WTC11 (cell line): ENCODE measurements at regions not wholly inside any gene's neighbourhood (a gene's known extent, or its start where the extent isn't known, plus 50 kb on each side); places are given as distances from the start of the nearest gene placed in this dataset.

Experiments used
- ATAC-seq: fragments of 200-7000 bp; cut with Tn5 transposase; 2 replicates; pipeline ENCODE4 v1.10.0; 2021; ENCODE audit warnings: mild to moderate bottlenecking, moderate library complexity
- CTCF ChIA-PET: fragments of 300-600 bp; sonication (Branson Sonifier 250); formaldehyde crosslinking; loops from one replicate; lab custom pipeline; 2021; ENCODE audit warnings: antibody characterized with exemption; lab: Charles Lee
- POLR2A ChIA-PET: fragments of 350-600 bp; sonication (Branson Sonifier 250); formaldehyde crosslinking; loops from one replicate; lab custom pipeline; 2021; ENCODE audit warnings: antibody characterized with exemption; lab: Charles Lee
- DNase-seq: peaks from one replicate; pipeline ENCODE4 v3.0.0; 2021; ENCODE audit warnings: low spot score
- H3K27ac Mint-ChIP-seq: 2 replicates; pipeline ENCODE4 v1.8.0; 2021; ENCODE audit warnings: mixed read lengths
- H3K27me3 Mint-ChIP-seq: 2 replicates; pipeline ENCODE4 v1.8.0; 2021; ENCODE audit warnings: low read depth, mild to moderate bottlenecking, moderate library complexity, mixed read lengths
- H3K36me3 Mint-ChIP-seq: 2 replicates; pipeline ENCODE4 v1.8.0; 2021; ENCODE audit warnings: mixed read lengths
- H3K4me1 Mint-ChIP-seq: 2 replicates; pipeline ENCODE4 v1.8.0; 2022; ENCODE audit warnings: mixed read lengths
- H3K4me3 Mint-ChIP-seq: 2 replicates; pipeline ENCODE4 v1.8.0; 2021; ENCODE audit warnings: mild to moderate bottlenecking, moderate library complexity, mixed read lengths
- H3K9me3 Mint-ChIP-seq: 2 replicates; pipeline ENCODE4 v1.8.0; 2021; ENCODE audit warnings: mixed read lengths
- ETV6 ChIP-seq: sonication (generic); formaldehyde crosslinking; IDR thresholded peaks from 2 replicates; pipeline ENCODE4 v1.8.1; 2022; ENCODE audit warnings: mild to moderate bottlenecking, missing genetic modification reagents
- GRHL2 ChIP-seq: fragments of 250-450 bp; sonication (Bioruptor Pico); IDR thresholded peaks from 2 replicates; pipeline ENCODE4 v1.8.0; 2022; ENCODE audit warnings: mild to moderate bottlenecking, moderate library complexity; ENCODE audit not compliant: insufficient replicate concordance, severe bottlenecking
- GTF2I ChIP-seq: fragments of 250-450 bp; sonication (Bioruptor Pico); conservative IDR thresholded peaks from 2 replicates; pipeline ENCODE4 v1.4.0; 2021; ENCODE audit warnings: mild to moderate bottlenecking
- JAZF1 ChIP-seq: fragments of 250-450 bp; sonication (Bioruptor Pico); IDR thresholded peaks from 2 replicates; pipeline ENCODE4 v1.9.0; 2021; ENCODE audit warnings: moderate library complexity, mild to moderate bottlenecking, inconsistent platforms
- NR1H2 ChIP-seq: sonication (generic); formaldehyde crosslinking; IDR thresholded peaks from 2 replicates; pipeline ENCODE4 v1.9.0; 2021; ENCODE audit warnings: mild to moderate bottlenecking, moderate library complexity, missing genetic modification reagents
- NR2C2 ChIP-seq: sonication (generic); formaldehyde crosslinking; IDR thresholded peaks from 2 replicates; pipeline ENCODE4 v1.8.0; 2022; ENCODE audit warnings: mild to moderate bottlenecking, missing genetic modification reagents
- SOX15 ChIP-seq: fragments of 250-450 bp; sonication (Bioruptor Pico); IDR thresholded peaks from 2 replicates; pipeline ENCODE4 v1.9.0; 2021; ENCODE audit warnings: mild to moderate bottlenecking
- SP1 ChIP-seq: sonication (generic); formaldehyde crosslinking; conservative IDR thresholded peaks from 2 replicates; pipeline ENCODE4 v1.8.1; 2022; ENCODE audit warnings: missing genetic modification reagents
- TP53 ChIP-seq: sonication (generic); formaldehyde crosslinking; IDR thresholded peaks from 2 replicates; pipeline ENCODE4 v1.8.1; 2023; ENCODE audit warnings: mild to moderate bottlenecking, missing genetic modification reagents
- ZNF671 ChIP-seq: fragments of 250-450 bp; sonication (Bioruptor Pico); IDR thresholded peaks from 2 replicates; pipeline ENCODE4 v1.8.0; 2021; ENCODE audit warnings: mild to moderate bottlenecking
- TF ChIP-seq, protein P1 (sequence below): fragments of 200-600 bp; IDR thresholded peaks from 2 replicates; pipeline ENCODE4 v1.8.0; 2022; ENCODE audit warnings: antibody characterized with exemption
- TF ChIP-seq, protein P2 (sequence below): sonication (generic); formaldehyde crosslinking; IDR thresholded peaks from 2 replicates; pipeline ENCODE4 v1.8.0; 2023; ENCODE audit warnings: missing genetic modification reagents
- TF ChIP-seq, protein P3 (sequence below): sonication (generic); formaldehyde crosslinking; IDR thresholded peaks from 2 replicates; pipeline ENCODE4 v1.8.1; 2022; ENCODE audit warnings: mild to moderate bottlenecking, missing genetic modification reagents, moderate library complexity, borderline replicate concordance
- TF ChIP-seq, protein P4 (sequence below): sonication (generic); formaldehyde crosslinking; IDR thresholded peaks from 2 replicates; pipeline ENCODE4 v1.8.1; 2022; ENCODE audit warnings: mild to moderate bottlenecking, moderate library complexity, missing genetic modification reagents
- TF ChIP-seq, protein P5 (sequence below): sonication (generic); formaldehyde crosslinking; IDR thresholded peaks from 2 replicates; pipeline ENCODE4 v1.8.0; 2023; ENCODE audit warnings: missing genetic modification reagents, mild to moderate bottlenecking, borderline replicate concordance
- TF ChIP-seq, protein P6 (sequence below): sonication (generic); formaldehyde crosslinking; IDR thresholded peaks from 2 replicates; pipeline ENCODE4 v1.8.1; 2022; ENCODE audit warnings: low read depth, mild to moderate bottlenecking, moderate library complexity, missing genetic modification reagents, borderline replicate concordance
- TF ChIP-seq, protein P7 (sequence below): sonication (generic); formaldehyde crosslinking; IDR thresholded peaks from 2 replicates; pipeline ENCODE4 v1.8.1; 2023; ENCODE audit warnings: mild to moderate bottlenecking, missing genetic modification reagents
- TF ChIP-seq, protein P8 (sequence below): fragments of 250-450 bp; sonication (Bioruptor Pico); IDR thresholded peaks from 2 replicates; pipeline ENCODE4 v1.9.0; 2021; ENCODE audit warnings: mild to moderate bottlenecking

DNA sequence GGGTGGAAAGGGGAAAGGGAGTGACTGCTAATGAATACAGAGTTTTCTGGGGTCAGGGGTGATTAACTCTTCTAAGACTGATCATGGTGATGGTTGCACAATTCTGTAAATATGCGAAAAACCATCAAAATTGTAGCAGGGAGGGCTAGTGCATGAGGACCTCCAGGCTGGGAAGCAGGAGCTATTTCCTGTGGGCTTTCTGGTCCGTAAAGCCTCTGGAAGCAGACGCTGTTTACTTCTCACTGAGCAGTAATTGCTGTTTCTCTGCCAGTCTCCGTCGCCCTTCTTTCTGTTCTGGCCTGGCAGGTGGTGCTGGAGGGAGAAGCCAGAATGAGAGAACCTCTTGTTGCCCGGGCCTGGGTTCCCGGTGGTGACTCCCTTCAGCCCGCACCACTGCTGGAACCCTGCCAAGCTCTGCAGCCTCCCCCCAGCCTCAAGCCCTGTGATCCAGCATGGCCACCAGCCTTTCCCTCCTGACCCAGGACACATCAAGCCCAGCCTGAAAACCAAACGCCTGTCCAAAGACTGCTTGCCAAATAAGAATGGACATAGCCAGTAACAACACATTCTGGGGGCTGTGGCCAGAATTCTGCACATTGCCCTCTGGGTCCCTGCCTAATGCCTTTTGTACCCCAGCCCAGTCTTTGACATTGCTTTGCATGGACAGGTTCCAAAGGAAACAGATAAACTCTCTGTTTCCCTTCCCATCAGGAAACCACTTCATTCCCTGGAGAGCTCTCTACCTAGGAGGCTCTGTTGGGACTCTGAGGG, 201.0 kb upstream of the NAV2 start:
- POLR2A ChIA-PET = no interaction called here
- no peaks in the 10 kb centered on the region for H3K9me3 Mint-ChIP-seq
- CTCF ChIA-PET = no interaction called here
- H3K36me3 Mint-ChIP-seq = no peaks in the 10 kb centered on the region
- ATAC-seq = no peak
- H3K27me3 Mint-ChIP-seq = no peaks in the 10 kb centered on the region; the same call in 1 of the 2 replicates
- no peak overlapping the region for H3K4me3 Mint-ChIP-seq
- TF ChIP-seq, protein P1, sequence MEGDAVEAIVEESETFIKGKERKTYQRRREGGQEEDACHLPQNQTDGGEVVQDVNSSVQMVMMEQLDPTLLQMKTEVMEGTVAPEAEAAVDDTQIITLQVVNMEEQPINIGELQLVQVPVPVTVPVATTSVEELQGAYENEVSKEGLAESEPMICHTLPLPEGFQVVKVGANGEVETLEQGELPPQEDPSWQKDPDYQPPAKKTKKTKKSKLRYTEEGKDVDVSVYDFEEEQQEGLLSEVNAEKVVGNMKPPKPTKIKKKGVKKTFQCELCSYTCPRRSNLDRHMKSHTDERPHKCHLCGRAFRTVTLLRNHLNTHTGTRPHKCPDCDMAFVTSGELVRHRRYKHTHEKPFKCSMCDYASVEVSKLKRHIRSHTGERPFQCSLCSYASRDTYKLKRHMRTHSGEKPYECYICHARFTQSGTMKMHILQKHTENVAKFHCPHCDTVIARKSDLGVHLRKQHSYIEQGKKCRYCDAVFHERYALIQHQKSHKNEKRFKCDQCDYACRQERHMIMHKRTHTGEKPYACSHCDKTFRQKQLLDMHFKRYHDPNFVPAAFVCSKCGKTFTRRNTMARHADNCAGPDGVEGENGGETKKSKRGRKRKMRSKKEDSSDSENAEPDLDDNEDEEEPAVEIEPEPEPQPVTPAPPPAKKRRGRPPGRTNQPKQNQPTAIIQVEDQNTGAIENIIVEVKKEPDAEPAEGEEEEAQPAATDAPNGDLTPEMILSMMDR = no peak
- TF ChIP-seq, protein P2, sequence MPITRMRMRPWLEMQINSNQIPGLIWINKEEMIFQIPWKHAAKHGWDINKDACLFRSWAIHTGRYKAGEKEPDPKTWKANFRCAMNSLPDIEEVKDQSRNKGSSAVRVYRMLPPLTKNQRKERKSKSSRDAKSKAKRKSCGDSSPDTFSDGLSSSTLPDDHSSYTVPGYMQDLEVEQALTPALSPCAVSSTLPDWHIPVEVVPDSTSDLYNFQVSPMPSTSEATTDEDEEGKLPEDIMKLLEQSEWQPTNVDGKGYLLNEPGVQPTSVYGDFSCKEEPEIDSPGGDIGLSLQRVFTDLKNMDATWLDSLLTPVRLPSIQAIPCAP (CRISPR knock-in tag) = no peak
- no peak for TF ChIP-seq GRHL2
- no peak for TF ChIP-seq NR1H2
- TF ChIP-seq ZNF671 (CRISPR knock-in tag) = no peak
- TF ChIP-seq, protein P3, sequence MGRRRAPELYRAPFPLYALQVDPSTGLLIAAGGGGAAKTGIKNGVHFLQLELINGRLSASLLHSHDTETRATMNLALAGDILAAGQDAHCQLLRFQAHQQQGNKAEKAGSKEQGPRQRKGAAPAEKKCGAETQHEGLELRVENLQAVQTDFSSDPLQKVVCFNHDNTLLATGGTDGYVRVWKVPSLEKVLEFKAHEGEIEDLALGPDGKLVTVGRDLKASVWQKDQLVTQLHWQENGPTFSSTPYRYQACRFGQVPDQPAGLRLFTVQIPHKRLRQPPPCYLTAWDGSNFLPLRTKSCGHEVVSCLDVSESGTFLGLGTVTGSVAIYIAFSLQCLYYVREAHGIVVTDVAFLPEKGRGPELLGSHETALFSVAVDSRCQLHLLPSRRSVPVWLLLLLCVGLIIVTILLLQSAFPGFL (CRISPR knock-in tag) = no peak
- no peak for TF ChIP-seq SOX15 (CRISPR knock-in tag)
- TF ChIP-seq, protein P4, sequence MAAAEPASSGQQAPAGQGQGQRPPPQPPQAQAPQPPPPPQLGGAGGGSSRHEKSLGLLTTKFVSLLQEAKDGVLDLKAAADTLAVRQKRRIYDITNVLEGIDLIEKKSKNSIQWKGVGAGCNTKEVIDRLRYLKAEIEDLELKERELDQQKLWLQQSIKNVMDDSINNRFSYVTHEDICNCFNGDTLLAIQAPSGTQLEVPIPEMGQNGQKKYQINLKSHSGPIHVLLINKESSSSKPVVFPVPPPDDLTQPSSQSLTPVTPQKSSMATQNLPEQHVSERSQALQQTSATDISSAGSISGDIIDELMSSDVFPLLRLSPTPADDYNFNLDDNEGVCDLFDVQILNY (CRISPR knock-in tag) = no peak
- TF ChIP-seq, protein P5, sequence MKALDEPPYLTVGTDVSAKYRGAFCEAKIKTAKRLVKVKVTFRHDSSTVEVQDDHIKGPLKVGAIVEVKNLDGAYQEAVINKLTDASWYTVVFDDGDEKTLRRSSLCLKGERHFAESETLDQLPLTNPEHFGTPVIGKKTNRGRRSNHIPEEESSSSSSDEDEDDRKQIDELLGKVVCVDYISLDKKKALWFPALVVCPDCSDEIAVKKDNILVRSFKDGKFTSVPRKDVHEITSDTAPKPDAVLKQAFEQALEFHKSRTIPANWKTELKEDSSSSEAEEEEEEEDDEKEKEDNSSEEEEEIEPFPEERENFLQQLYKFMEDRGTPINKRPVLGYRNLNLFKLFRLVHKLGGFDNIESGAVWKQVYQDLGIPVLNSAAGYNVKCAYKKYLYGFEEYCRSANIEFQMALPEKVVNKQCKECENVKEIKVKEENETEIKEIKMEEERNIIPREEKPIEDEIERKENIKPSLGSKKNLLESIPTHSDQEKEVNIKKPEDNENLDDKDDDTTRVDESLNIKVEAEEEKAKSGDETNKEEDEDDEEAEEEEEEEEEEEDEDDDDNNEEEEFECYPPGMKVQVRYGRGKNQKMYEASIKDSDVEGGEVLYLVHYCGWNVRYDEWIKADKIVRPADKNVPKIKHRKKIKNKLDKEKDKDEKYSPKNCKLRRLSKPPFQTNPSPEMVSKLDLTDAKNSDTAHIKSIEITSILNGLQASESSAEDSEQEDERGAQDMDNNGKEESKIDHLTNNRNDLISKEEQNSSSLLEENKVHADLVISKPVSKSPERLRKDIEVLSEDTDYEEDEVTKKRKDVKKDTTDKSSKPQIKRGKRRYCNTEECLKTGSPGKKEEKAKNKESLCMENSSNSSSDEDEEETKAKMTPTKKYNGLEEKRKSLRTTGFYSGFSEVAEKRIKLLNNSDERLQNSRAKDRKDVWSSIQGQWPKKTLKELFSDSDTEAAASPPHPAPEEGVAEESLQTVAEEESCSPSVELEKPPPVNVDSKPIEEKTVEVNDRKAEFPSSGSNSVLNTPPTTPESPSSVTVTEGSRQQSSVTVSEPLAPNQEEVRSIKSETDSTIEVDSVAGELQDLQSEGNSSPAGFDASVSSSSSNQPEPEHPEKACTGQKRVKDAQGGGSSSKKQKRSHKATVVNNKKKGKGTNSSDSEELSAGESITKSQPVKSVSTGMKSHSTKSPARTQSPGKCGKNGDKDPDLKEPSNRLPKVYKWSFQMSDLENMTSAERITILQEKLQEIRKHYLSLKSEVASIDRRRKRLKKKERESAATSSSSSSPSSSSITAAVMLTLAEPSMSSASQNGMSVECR (CRISPR knock-in tag) = no peak
- no peak for TF ChIP-seq NR2C2 (CRISPR knock-in tag)
- TF ChIP-seq, protein P6, sequence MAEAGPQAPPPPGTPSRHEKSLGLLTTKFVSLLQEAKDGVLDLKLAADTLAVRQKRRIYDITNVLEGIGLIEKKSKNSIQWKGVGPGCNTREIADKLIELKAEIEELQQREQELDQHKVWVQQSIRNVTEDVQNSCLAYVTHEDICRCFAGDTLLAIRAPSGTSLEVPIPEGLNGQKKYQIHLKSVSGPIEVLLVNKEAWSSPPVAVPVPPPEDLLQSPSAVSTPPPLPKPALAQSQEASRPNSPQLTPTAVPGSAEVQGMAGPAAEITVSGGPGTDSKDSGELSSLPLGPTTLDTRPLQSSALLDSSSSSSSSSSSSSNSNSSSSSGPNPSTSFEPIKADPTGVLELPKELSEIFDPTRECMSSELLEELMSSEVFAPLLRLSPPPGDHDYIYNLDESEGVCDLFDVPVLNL (CRISPR knock-in tag) = no peak
- no peak for TF ChIP-seq GTF2I (CRISPR knock-in tag)
- TF ChIP-seq, all 79 proteins: peak for 0
- no peak for DNase-seq
- peaks cover 3% of the 10 kb centered on the region; the same call in 1 of the 2 replicates for H3K4me1 Mint-ChIP-seq
- no peak overlapping the region for H3K27ac Mint-ChIP-seq

DNA sequence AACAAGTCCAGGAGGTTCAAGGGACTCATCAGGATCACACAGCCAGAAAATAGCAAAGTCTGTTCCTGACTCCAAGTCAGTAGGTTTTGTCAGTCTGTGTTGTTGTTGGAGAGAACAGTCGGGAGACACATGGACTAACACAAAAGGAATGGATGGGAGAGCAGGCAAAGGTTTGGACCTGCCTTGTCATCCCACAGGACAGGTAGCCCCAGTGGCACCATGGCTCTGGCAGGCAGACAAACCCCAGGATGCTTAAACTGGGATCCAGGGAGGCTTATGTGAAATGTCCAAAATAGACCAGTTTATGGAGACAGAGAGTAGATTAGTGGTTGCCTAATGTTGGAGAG, 201.6 kb upstream of the NAV2 start:
- ChIA-PET CTCF (no interaction called here), POLR2A (no interaction called here)
- Mint-ChIP-seq H3K36me3 (no peaks in the 10 kb centered on the region), H3K27ac (no peak overlapping the region), H3K4me3 (no peak overlapping the region), H3K27me3 (no peaks in the 10 kb centered on the region; the same call in 1 of the 2 replicates), H3K4me1 (peaks cover 3% of the 10 kb centered on the region; the same call in 1 of the 2 replicates), H3K9me3 (no peaks in the 10 kb centered on the region)
- DNase-seq (no peak), ATAC-seq (no peak)
- TF ChIP-seq, protein P7, sequence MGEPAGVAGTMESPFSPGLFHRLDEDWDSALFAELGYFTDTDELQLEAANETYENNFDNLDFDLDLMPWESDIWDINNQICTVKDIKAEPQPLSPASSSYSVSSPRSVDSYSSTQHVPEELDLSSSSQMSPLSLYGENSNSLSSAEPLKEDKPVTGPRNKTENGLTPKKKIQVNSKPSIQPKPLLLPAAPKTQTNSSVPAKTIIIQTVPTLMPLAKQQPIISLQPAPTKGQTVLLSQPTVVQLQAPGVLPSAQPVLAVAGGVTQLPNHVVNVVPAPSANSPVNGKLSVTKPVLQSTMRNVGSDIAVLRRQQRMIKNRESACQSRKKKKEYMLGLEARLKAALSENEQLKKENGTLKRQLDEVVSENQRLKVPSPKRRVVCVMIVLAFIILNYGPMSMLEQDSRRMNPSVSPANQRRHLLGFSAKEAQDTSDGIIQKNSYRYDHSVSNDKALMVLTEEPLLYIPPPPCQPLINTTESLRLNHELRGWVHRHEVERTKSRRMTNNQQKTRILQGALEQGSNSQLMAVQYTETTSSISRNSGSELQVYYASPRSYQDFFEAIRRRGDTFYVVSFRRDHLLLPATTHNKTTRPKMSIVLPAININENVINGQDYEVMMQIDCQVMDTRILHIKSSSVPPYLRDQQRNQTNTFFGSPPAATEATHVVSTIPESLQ (CRISPR knock-in tag) = no peak
- TF ChIP-seq TP53 (CRISPR knock-in tag) (no peak), SP1 (CRISPR knock-in tag) (no peak), JAZF1 (CRISPR knock-in tag) (no peak), ZNF671 (CRISPR knock-in tag) (no peak), ETV6 (CRISPR knock-in tag) (no peak)
- TF ChIP-seq, protein P8, sequence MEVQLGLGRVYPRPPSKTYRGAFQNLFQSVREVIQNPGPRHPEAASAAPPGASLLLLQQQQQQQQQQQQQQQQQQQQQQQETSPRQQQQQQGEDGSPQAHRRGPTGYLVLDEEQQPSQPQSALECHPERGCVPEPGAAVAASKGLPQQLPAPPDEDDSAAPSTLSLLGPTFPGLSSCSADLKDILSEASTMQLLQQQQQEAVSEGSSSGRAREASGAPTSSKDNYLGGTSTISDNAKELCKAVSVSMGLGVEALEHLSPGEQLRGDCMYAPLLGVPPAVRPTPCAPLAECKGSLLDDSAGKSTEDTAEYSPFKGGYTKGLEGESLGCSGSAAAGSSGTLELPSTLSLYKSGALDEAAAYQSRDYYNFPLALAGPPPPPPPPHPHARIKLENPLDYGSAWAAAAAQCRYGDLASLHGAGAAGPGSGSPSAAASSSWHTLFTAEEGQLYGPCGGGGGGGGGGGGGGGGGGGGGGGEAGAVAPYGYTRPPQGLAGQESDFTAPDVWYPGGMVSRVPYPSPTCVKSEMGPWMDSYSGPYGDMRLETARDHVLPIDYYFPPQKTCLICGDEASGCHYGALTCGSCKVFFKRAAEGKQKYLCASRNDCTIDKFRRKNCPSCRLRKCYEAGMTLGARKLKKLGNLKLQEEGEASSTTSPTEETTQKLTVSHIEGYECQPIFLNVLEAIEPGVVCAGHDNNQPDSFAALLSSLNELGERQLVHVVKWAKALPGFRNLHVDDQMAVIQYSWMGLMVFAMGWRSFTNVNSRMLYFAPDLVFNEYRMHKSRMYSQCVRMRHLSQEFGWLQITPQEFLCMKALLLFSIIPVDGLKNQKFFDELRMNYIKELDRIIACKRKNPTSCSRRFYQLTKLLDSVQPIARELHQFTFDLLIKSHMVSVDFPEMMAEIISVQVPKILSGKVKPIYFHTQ (CRISPR knock-in tag) = no peak
